G401 (cell line): ENCODE measurements at regions not wholly inside any gene's neighbourhood (a gene's known extent, or its start where the extent isn't known, plus 50 kb on each side); places are given as distances from the start of the nearest gene placed in this dataset.

ENCODE experiments used
- DNase-seq: peaks from one replicate; pipeline ENCODE4 v3.0.0-alpha.2; 2015; ENCODE audit warnings: low spot score
- in situ Hi-C: cut with HindIII; loops from 2 replicates; pipeline ENCODE4 v1.10.0; 2016; ENCODE audit warnings: low sequenced_read_pairs, mixed read lengths

- in situ Hi-C loops, result no loop called here
- DNase-seq, result no peak
Observed at GRCh38 chr1:101158424-101158823, 78.4 kb upstream of the S1PR1 start.

- no peak for DNase-seq
- in situ Hi-C loops, result no loop called here
Observed at GRCh38 chr1:101154547-101154946, 82.3 kb upstream of the S1PR1 start.

- in situ Hi-C loops, result no loop called here
Observed at GRCh38 chr1:101153692-101154091, 83.1 kb upstream of the S1PR1 start.

GRCh38 chr1:101152633-101153032, 84.2 kb upstream of the S1PR1 start:
- no peak for DNase-seq
- in situ Hi-C loops, result no loop called here

More at GRCh38 chr1:101153692-101154091, 83.1 kb upstream of the S1PR1 start:
- DNase-seq, result no peak

- DNase-seq, result no peak
- in situ Hi-C loops, result no loop called here
Observed at GRCh38 chr1:101151286-101151685, 85.5 kb upstream of the S1PR1 start.

- no peak for DNase-seq
- in situ Hi-C loops, result no loop called here
Observed at GRCh38 chr1:101150670-101151069, 86.1 kb upstream of the S1PR1 start.

GRCh38 chr1:101150266-101150665, 86.6 kb upstream of the S1PR1 start:
- in situ Hi-C loops, result no loop called here
- DNase-seq, result no peak

- in situ Hi-C loops, result no loop called here
- DNase-seq, result no peak
Observed at GRCh38 chr1:101148980-101149379, 87.8 kb upstream of the S1PR1 start.

- peak; percentile 23 for DNase-seq
Observed at GRCh38 chr1:101147381-101147780, 89.4 kb upstream of the S1PR1 start.

GRCh38 chr1:101145449-101145820, 91.4 kb upstream of the S1PR1 start:
- in situ Hi-C loops, result no loop called here
- DNase-seq, result no peak

More at GRCh38 chr1:101147381-101147780, 89.4 kb upstream of the S1PR1 start:
- in situ Hi-C loops, result no loop called here

- DNase-seq, result no peak
- in situ Hi-C loops, result no loop called here
Observed at GRCh38 chr1:101144671-101145448, 92.0 kb upstream of the S1PR1 start.

GRCh38 chr1:101142244-101142643, 94.6 kb upstream of the S1PR1 start:
- in situ Hi-C loops, result no loop called here
- no peak for DNase-seq

GRCh38 chr1:101141376-101141775, 95.4 kb upstream of the S1PR1 start:
- DNase-seq, result no peak
- in situ Hi-C loops, result no loop called here

GRCh38 chr1:101139821-101140718, 96.7 kb upstream of the S1PR1 start:
- in situ Hi-C loops, result no loop called here
- DNase-seq, result no peak

GRCh38 chr1:101139130-101139529, 97.7 kb upstream of the S1PR1 start:
- in situ Hi-C loops, result no loop called here
- DNase-seq, result no peak

GRCh38 chr1:101137144-101138126, 99.4 kb upstream of the S1PR1 start:
- in situ Hi-C loops, result no loop called here
- no peak for DNase-seq

- peak; percentile 12 for DNase-seq
- in situ Hi-C loops, result no loop called here
Observed at GRCh38 chr1:101136739-101137138, 100.1 kb upstream of the S1PR1 start.

GRCh38 chr1:101136271-101136670, 100.5 kb upstream of the S1PR1 start:
- no peak for DNase-seq
- in situ Hi-C loops, result no loop called here

- no peak for DNase-seq
- in situ Hi-C loops, result no loop called here
Observed at GRCh38 chr1:101135526-101135925, 101.3 kb upstream of the S1PR1 start.
